Fibroblast of the aortic adventitia (primary cell): ENCODE measurements at regions not wholly inside any gene's neighbourhood (a gene's known extent, or its start where the extent isn't known, plus 50 kb on each side); places are given as distances from the start of the nearest gene placed in this dataset.

Experiments
- DNase-seq: peaks from one replicate; pipeline ENCODE4 v3.0.0-alpha.2; 2010; ENCODE audit warnings: low read depth
- H3K4me3 ChIP-seq: 2 replicates; pipeline ENCODE4 v1.5.1; 2011; ENCODE audit warnings: low read depth, mild to moderate bottlenecking, control low read depth, low read length, moderate library complexity
- CTCF ChIP-seq: IDR thresholded peaks from 2 replicates; pipeline ENCODE4 v1.5.1; 2011; ENCODE audit warnings: mild to moderate bottlenecking, low read length, control low read depth, inconsistent platforms; ENCODE audit not compliant: insufficient read depth

GRCh38 chr12:91835693-91836092 is 310.0 kb downstream of the BTG1 start:
- TF ChIP-seq CTCF = no peak
- H3K4me3 ChIP-seq = no peak overlapping the region
- no peak for DNase-seq

- no peak overlapping the region for H3K4me3 ChIP-seq
- DNase-seq = peak; percentile 44
- TF ChIP-seq CTCF = no peak
These were observed 311.8 kb downstream of the BTG1 start for GRCh38 chr12:91833780-91834359.

GRCh38 chr12:91825999-91826398 is 319.6 kb downstream of the BTG1 start:
- DNase-seq = no peak

GRCh38 chr12:91824991-91825390 is 320.7 kb downstream of the BTG1 start:
- no peak overlapping the region for H3K4me3 ChIP-seq
- no peak for DNase-seq
- no peak for TF ChIP-seq CTCF

More at GRCh38 chr12:91825999-91826398, 319.6 kb downstream of the BTG1 start:
- TF ChIP-seq CTCF = no peak
- H3K4me3 ChIP-seq = no peak overlapping the region

GRCh38 chr12:91819132-91819447 is 326.6 kb downstream of the BTG1 start:
- DNase-seq = no peak
- H3K4me3 ChIP-seq = no peak overlapping the region
- TF ChIP-seq CTCF = no peak

GRCh38 chr12:91818227-91819131 is 327.2 kb downstream of the BTG1 start:
- no peak for DNase-seq
- TF ChIP-seq CTCF = no peak
- no peak overlapping the region for H3K4me3 ChIP-seq
